ENCODE measurements at regions not wholly inside any gene's neighbourhood (a gene's known extent, or its start where the extent isn't known, plus 50 kb on each side); places are given as distances from the start of the nearest gene placed in this dataset.

GRCh38 chr3:176799675-176800074 lies 397.6 kb downstream of the TBL1XR1 start:
- no peak overlapping the region for H3K4me3 ChIP-seq (ENCODE audit: low read depth, low read length, poor library complexity, severe bottlenecking)
- H3K9me3 ChIP-seq (ENCODE audit: low read length), result no peaks in the 10 kb centered on the region
- intact Hi-C loops (cut with micrococcal nuclease; ENCODE audit: unreplicated experiment), result no loop called here
- no peaks in the 10 kb centered on the region for H3K36me3 ChIP-seq (ENCODE audit: insufficient read depth, low read length)
- no peak for TF ChIP-seq EZH2phosphoT487 (IDR thresholded peaks at IDR 0.05; ENCODE audit: borderline replicate concordance, low read depth, low read length)
- no peak for TF ChIP-seq CTCF (conservative IDR thresholded peaks at IDR 0.05; ENCODE audit: low read length)
- no peaks in the 10 kb centered on the region for H3K9me2 ChIP-seq (ENCODE audit: insufficient read depth, low read length)
- DNase-seq (ENCODE audit: low spot score), result no peak
- POLR2A ChIA-PET, result interaction anchor here (0.6 to 1.2 kb wide), 2 partner anchors 10 to 12 kb away, joined by 3 to 4 read pairs; no protein-coding TSS in a partner anchor
- H3K4me1 ChIP-seq (ENCODE audit: insufficient read depth, low read length, poor library complexity, severe bottlenecking), result no peaks in the 10 kb centered on the region
- H2AFZ ChIP-seq (ENCODE audit: low read length), result no peak overlapping the region
- no TSS peak for BruUV-seq (replicated peaks)
- H3K27ac ChIP-seq (ENCODE audit: low read depth, low read length, poor library complexity, severe bottlenecking), result no peak overlapping the region
- no peaks in the 10 kb centered on the region for H3K79me2 ChIP-seq (ENCODE audit: insufficient read depth, low read depth, low read length)
- no peak overlapping the region for H3K4me2 ChIP-seq (ENCODE audit: low read length)
- no peaks in the 10 kb centered on the region for H4K20me1 ChIP-seq (ENCODE audit: insufficient read depth, low read length)
- CTCF ChIA-PET (ENCODE audit: unreplicated experiment), result no interaction called here

DNA sequence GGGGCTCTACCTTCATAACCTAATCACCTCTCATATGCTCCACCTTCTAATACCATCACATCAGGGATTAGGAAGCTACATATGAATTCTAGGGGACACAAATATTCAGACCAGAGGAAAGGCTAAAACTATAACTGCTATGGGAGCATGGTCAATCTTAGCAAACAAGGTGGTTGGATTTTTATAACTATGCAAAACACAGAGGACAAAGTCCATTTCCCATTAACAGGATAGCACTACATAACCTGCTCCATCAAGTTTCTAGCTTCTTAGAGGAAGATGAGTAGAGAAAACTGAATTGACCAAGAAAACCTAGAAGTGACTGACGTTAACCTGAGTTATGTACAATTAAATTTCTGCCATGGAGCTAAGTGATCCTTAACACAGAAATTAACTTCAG lies 398.6 kb downstream of the TBL1XR1 start:
- Histone ChIP-seq H3K4me3 (ENCODE audit: low read depth, low read length, poor library complexity, severe bottlenecking) (no peak overlapping the region), H4K20me1 (ENCODE audit: insufficient read depth, low read length) (no peaks in the 10 kb centered on the region), H2AFZ (ENCODE audit: low read length) (no peak overlapping the region), H3K9me3 (ENCODE audit: low read length) (no peaks in the 10 kb centered on the region), H3K36me3 (ENCODE audit: insufficient read depth, low read length) (no peaks in the 10 kb centered on the region), H3K27ac (ENCODE audit: low read depth, low read length, poor library complexity, severe bottlenecking) (no peak overlapping the region), H3K4me1 (ENCODE audit: insufficient read depth, low read length, poor library complexity, severe bottlenecking) (no peaks in the 10 kb centered on the region), H3K4me2 (ENCODE audit: low read length) (no peak overlapping the region), H3K79me2 (ENCODE audit: insufficient read depth, low read depth, low read length) (no peaks in the 10 kb centered on the region), H3K9me2 (ENCODE audit: insufficient read depth, low read length) (no peaks in the 10 kb centered on the region)
- POLR2A ChIA-PET, result interaction anchor here (0.9 to 1.2 kb wide), 2 partner anchors 9 to 608 kb away, joined by 3 to 4 read pairs; no protein-coding TSS in a partner anchor
- intact Hi-C loops (cut with micrococcal nuclease; ENCODE audit: unreplicated experiment), result no loop called here
- CTCF ChIA-PET (ENCODE audit: unreplicated experiment), result no interaction called here
- DNase-seq (ENCODE audit: low spot score), result no peak
- TF ChIP-seq CTCF (conservative IDR thresholded peaks at IDR 0.05; ENCODE audit: low read length), result no peak
- no peak for TF ChIP-seq EZH2phosphoT487 (IDR thresholded peaks at IDR 0.05; ENCODE audit: borderline replicate concordance, low read depth, low read length)
- BruUV-seq (replicated peaks), result no TSS peak

DNA sequence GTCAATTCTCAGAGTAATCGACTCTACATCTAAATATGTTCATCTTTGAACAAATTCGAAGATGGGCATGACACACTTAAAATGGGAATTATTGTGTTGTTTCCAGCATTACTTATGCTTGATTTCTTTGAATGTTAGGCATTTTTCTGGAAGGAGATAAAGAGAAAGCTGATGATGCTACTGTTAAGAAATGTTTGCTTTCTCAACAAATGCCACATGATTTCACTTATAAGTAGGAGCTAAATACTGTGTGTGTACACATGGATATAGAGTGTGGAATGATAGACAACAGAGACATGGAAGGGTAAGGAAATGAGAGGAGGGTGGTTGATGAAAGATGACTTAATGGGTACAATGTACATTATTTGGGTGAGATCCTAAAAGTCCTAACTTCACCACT lies 400.9 kb downstream of the TBL1XR1 start:
- Histone ChIP-seq H4K20me1 (ENCODE audit: insufficient read depth, low read length) (no peaks in the 10 kb centered on the region), H3K4me2 (ENCODE audit: low read length) (no peak overlapping the region), H3K9me3 (ENCODE audit: low read length) (no peaks in the 10 kb centered on the region), H3K79me2 (ENCODE audit: insufficient read depth, low read depth, low read length) (no peaks in the 10 kb centered on the region), H2AFZ (ENCODE audit: low read length) (no peak overlapping the region), H3K4me3 (ENCODE audit: low read depth, low read length, poor library complexity, severe bottlenecking) (no peak overlapping the region), H3K9me2 (ENCODE audit: insufficient read depth, low read length) (no peaks in the 10 kb centered on the region), H3K36me3 (ENCODE audit: insufficient read depth, low read length) (no peaks in the 10 kb centered on the region), H3K4me1 (ENCODE audit: insufficient read depth, low read length, poor library complexity, severe bottlenecking) (no peaks in the 10 kb centered on the region), H3K27ac (ENCODE audit: low read depth, low read length, poor library complexity, severe bottlenecking) (no peak overlapping the region)
- BruUV-seq (replicated peaks), result no TSS peak
- POLR2A ChIA-PET, result interaction anchor here (0.7 kb wide), 1 partner anchor 70 kb away, joined by 4 read pairs; no protein-coding TSS in a partner anchor
- no peak for TF ChIP-seq CTCF (conservative IDR thresholded peaks at IDR 0.05; ENCODE audit: low read length)
- TF ChIP-seq EZH2phosphoT487 (IDR thresholded peaks at IDR 0.05; ENCODE audit: borderline replicate concordance, low read depth, low read length), result no peak
- no peak for DNase-seq (ENCODE audit: low spot score)
- CTCF ChIA-PET (ENCODE audit: unreplicated experiment), result no interaction called here
- intact Hi-C loops (cut with micrococcal nuclease; ENCODE audit: unreplicated experiment), result no loop called here
